Posterior cingulate gyrus (tissue), 11 donors: ENCODE measurements at regions not wholly inside any gene's neighbourhood (a gene's known extent, or its start where the extent isn't known, plus 50 kb on each side); places are given as distances from the start of the nearest gene placed in this dataset.

Experiments
- DNase-seq, 10 donors: peaks; one replicate each; pipeline versions ENCODE4 v3.0.0 to v3.0.0-alpha.2; 2020 to 2021; ENCODE audit warnings: mixed read lengths in 3 of 10
- intact Hi-C: fragments of 100-400 bp; cut with DNase I; formaldehyde crosslinking; loops from one replicate; pipeline ENCODE4 v1.15.1; 2023

GRCh38 chr10:62887642-62888041 is 71.5 kb upstream of the EGR2 start:
- intact Hi-C loops, result no loop called here
- DNase-seq, result no peak

- no peak for DNase-seq
- intact Hi-C loops, result no loop called here
These were observed 69.7 kb upstream of the EGR2 start for GRCh38 chr10:62885684-62886461.

- intact Hi-C loops, result no loop called here
- DNase-seq, result no peak
These were observed 64.0 kb upstream of the EGR2 start for GRCh38 chr10:62880162-62880561.

GRCh38 chr10:62873866-62874265 is 57.7 kb upstream of the EGR2 start:
- DNase-seq, result no peak
- intact Hi-C loops, result no loop called here

GRCh38 chr10:62870866-62871265 is 54.7 kb upstream of the EGR2 start:
- intact Hi-C loops, result no loop called here
- no peak for DNase-seq

GRCh38 chr10:62869958-62870357 is 53.8 kb upstream of the EGR2 start:
- no peak for DNase-seq
- intact Hi-C loops, result no loop called here

GRCh38 chr10:62866941-62867340 is 50.8 kb upstream of the EGR2 start:
- intact Hi-C loops, result no loop called here

GRCh38 chr10:62866451-62866850 is 50.3 kb upstream of the EGR2 start:
- no peak for DNase-seq
- intact Hi-C loops, result no loop called here

More at GRCh38 chr10:62866941-62867340, 50.8 kb upstream of the EGR2 start:
- DNase-seq, result no peak
